ENCODE measurements at regions not wholly inside any gene's neighbourhood (a gene's known extent, or its start where the extent isn't known, plus 50 kb on each side); places are given as distances from the start of the nearest gene placed in this dataset.
A peak's percentile ranks its signal among the peaks of the same experiment; 100 is the strongest.

DNA sequence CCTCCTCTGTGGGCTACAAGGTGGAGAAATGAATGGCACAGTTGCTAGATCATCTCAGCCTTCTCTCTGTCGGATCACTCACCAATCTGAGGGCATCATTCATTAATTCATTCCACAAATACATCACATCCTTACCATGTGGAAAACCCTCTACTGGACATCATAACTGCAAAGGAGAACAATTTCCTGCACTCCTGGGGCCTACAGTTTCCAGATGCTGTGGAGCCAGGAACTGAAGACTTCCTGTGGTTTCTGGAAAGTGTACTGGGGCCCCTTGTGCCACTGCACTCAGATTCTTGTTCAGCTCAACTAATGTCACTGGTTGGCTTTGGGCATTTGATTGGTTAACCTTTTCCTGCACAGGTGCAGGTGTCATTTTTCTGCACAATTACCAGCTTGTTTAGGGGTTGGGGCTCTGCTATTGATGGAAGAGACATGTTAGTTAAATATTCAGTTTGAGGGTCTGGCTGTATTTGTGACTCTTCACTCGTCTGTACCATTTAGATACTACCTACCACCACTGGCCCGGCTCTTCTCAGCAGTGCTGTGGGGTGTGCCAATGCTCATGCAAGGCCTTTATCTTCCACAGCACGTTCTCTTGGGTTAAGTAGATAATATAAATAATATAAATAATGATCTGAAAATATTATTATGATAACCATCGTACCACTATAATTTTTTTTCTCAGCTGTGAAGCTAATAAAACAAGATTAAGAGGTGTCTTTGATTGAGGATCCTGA is 427.3 kb downstream of the TSN start:
- DNase-seq: no peak

- no peak for DNase-seq
These were observed 428.4 kb downstream of the TSN start for GRCh38 chr2:122183890-122184289.

DNA sequence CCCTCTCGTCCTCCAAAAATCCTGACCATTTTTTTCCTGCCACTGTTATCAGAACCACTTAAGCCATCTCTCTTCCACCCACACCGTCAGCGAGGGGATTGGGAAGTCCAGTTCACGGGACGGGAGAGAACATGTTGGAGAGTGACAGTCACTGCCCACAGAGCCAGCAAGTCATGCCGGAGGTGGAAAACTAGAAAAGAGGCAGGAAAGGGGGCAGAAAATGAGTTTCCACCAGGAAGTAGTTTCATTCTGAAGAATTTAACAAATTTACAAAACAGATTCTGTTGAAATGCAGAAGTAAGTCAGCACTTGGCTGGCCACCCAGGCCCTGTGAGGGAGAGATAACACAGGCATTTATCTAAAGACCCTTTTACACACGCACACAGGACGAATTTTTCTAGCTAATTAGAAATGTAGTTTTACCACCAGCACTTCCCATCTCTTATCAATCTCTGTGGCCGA is 431.3 kb downstream of the TSN start:
- DNase-seq: no peak

DNA sequence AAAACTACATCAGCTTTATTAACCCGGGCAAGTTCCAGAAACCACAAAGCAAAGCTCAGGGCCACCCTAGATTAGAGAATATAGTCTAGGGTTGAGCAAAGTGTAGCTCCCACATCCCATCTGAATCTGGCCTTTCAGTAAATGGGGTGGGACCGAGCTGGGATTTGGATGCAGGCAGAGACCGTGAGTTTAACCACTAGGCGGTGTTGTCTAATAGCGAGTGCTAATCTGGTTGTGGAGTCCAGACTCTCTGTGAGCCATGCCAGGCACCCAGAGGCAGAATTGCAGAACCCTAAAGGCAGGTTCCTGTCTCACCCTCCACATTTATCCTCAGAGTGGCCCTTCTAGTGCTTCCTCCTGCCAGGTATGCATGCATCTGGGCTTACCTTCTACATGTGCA is 435.9 kb downstream of the TSN start:
- no peak for DNase-seq

DNA sequence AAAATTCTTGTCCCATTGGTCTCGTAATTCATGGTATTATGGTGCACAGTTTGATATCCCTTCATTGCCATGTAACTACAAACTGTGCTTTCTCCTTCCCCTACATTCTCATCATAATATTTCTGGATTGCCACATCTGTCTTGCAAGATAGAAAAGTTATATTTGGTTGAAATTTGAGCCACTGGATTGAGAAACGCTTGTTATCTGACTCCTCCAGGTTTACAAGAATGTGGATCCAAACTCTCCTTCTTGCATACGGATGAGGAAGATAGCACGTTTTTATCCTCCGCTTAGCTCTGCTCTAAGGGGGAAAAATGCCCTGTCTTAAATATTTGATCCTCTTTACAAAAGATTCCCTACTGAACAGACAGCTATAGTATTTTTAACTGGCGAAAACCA is 438.2 kb downstream of the TSN start:
- DNase-seq: no peak

DNA sequence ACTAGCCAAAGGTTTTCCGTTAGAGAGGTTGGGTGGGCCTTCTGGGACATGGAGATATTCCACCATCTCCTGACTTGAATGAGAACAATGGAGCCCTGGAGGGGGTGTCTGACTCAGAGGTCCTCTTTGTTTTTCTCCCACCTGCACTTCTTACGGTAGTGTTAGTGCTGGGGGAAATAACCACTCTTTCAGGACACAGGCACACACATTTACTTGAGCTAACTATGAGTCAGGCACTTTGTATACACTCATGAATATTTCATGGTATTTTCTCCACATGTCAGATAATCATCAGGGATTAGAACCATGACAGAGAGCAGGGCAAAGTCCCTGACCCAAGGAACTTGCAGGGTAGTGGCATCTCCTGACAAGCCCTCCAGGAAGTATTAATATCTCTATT is 439.1 kb downstream of the TSN start:
- no peak for DNase-seq

DNA sequence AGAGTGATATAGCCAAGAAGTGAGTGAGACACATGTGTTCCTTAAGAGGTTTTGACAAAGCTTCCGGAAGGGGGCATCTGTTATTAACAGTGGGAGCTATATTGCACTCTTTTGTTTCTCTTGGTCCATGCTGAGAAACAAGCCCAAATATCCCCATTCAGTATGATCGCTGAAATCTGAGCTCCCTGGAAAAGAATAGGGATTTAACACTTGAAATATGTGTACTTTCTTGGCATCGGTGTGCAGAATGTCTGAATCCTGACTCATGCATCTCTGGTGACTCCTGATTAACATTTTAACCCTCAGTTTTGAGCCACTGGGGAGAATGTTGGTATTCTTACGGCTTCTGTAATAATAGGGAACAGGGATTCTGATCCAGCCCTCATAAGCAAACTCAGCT is 448.1 kb downstream of the TSN start:
- peak; percentile 64 for DNase-seq

DNA sequence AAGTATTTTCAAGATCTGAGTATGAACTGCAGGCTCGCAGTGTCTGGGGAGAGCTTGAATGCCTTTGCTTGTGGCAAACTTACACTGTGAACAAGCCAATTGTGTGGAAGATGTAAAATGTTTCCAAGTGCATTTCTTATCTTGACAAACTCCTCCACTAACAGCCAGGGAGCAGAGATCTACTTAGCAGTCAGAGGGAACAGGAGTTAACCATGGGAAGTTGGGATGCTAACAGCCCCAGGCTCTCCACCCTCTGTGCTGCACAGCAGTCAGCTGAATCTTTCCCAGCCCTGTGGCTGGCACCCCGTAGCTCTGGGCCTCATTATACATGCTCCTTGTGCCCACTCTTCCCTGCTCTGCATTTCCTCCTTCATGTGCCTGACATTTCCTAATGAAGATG is 450.2 kb downstream of the TSN start:
- DNase-seq: no peak

- no peak for DNase-seq
These were observed 450.6 kb downstream of the TSN start for GRCh38 chr2:122206101-122206500.

GRCh38 chr2:122209377-122209776 is 453.9 kb downstream of the TSN start:
- DNase-seq: no peak

GRCh38 chr2:122210065-122210464 is 454.6 kb downstream of the TSN start:
- DNase-seq: no peak

- DNase-seq: no peak
These were observed 455.7 kb downstream of the TSN start for GRCh38 chr2:122210898-122211856.

DNA sequence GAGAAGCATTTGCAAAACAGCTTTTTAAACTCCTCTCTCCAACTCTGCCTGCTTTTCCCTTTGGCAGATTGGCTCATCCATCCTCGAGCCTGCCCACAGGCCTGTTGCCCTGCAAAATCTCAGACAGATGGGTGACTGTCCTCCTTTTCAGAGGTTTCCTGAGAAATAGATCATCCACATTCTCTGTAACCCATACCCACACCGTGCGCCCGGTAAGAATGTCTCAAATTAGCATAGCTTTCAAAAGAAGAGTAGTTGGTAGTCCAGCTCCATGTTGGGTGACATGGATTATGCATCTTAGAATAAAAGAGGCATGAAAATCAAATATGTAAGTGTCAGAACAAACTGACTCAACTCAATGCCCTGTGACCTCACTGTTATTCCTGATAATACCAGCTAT is 457.9 kb downstream of the TSN start:
- no peak for DNase-seq

GRCh38 chr2:122216071-122216470 is 460.6 kb downstream of the TSN start:
- no peak for DNase-seq

- no peak for DNase-seq
These were observed 461.4 kb downstream of the TSN start for GRCh38 chr2:122216901-122217300.

DNA sequence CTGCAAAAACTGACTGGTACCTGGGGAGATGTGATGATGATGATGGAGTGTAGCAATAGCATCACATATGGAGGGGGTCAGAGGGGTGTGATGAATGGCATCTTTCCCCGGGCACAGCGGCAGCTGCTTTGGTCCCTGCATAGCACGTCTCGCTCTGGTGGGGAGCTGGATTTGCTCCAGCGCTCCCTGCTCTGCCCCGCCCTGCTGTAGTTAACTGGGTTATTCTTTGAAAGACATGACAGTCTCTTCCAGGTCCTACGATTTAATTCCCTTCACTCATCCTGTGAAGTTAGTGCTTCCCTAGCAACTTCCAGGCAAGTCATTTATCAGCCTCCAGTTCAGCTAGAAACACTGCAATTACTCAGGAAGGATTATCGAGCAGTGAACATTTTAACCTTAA is 463.1 kb downstream of the TSN start:
- DNase-seq: no peak

DNA sequence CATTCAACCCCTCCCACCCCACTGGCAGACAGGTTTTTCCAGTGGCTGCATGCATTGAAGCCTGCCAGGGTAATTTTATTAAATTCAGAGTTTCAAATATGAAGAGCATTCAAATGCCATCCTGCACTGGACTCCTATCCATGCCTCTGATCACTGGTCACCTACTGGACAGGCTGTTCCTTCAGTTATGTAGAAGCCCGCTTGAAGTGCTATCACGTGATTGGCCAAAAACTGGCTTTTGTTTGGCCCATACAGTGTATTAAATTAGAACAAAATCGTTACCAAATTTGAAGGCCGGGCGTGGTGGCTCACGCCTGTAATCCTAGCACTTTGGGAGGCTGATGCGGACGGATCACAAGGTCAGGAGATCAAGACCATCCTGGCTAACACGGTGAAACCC is 464.1 kb downstream of the TSN start:
- no peak for DNase-seq

DNA sequence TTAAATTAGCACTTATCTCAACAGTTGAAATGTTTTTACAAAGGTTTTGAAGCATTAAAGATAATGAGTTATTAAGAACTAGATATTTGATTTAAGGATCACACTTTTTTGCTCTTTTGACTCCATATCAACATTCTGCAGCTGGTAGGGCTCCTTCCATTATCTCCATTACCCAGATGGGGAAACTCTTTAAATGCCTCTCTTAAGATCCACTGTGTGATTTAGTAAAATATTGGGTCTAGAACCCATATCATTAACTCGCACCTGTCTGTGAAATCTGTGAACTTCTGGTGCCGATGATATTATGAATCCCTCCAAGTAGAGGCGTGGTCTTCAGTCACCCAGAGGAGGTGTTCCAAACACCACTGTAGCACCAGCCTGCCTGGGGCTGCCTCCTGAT is 466.2 kb downstream of the TSN start:
- DNase-seq: no peak

GRCh38 chr2:122231296-122231695 is 475.8 kb downstream of the TSN start:
- no peak for DNase-seq

- DNase-seq: no peak
These were observed 477.9 kb downstream of the TSN start for GRCh38 chr2:122233372-122233771.

DNA sequence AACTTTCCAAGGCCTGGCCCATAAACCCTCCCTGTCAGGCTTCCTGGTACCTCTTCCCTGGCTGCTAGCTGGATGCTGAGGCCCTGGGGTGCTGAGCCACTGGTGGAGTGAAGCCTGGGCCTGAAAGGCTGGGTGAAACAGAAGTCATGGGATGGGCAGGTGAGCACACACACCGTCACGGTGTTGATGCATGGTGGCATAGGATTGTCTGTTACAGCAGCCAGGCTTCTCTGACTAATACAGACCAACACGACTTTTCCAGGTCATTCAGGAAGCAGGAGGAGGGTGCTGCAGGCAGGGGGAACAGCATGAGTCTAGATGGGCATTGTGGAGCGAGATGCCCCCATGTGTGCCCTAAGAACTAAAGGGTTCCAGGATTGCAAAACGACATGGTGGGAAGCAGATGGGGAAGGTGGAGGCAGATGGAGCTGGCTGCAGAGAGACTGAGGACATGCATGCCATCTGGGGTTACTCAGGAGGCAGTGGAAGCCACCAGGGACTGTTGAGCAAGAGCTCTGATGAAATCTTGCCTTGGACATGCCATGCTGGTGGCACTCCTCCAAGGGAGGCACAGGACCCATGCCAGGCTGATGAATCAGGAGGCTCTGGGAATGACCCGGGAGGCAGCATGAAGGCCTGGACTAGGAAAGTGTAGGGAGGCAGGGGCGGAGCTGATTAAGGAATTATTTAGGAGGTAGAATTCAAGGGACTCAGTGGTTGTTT is 480.9 kb downstream of the TSN start:
- DNase-seq: peak; percentile 13

- DNase-seq: no peak
These were observed 481.5 kb downstream of the TSN start for GRCh38 chr2:122236925-122237324.

DNA sequence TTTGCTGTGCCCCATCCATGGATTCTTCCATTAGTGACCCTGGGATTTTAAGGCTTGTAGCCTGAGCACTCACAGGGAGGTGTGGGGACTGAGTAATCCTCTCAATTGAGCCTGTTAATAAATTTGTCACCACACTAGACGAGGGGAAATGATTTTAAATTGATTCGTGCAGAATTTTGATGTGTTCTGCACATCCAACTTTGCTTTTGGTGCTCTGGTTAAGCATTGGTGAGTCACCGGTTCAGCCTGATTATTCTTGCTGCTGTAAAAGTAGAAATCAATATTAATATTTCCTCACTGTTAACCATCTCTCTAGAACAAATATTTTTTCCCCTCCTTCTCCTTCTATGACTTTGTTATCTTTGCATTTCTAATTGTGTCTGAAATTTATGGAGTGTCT is 482.0 kb downstream of the TSN start:
- no peak for DNase-seq
